HepG2 (cell line): ENCODE measurements at regions not wholly inside any gene's neighbourhood (a gene's known extent, or its start where the extent isn't known, plus 50 kb on each side); places are given as distances from the start of the nearest gene placed in this dataset.

Experiments used
- CENPX ChIP-seq: sonication (generic); formaldehyde crosslinking; IDR thresholded peaks from 2 replicates; pipeline ENCODE4 v1.9.0; 2021; ENCODE audit warnings: mild to moderate bottlenecking, missing genetic modification reagents, moderate library complexity
- GABPA ChIP-seq, 2 experiments: IDR thresholded peaks; 2 replicates each; pipeline ENCODE4 v1.6.1; 2011 to 2016; ENCODE audit warnings: low read depth in 2 of 2, low read length in 1 of 2, missing biosample characterization in 1 of 2, missing genetic modification characterization in 1 of 2
- RBFOX2 ChIP-seq: fragments of 200-400 bp; formaldehyde crosslinking; IDR thresholded peaks from 2 replicates; pipeline ENCODE4 v1.6.1; 2017; ENCODE audit warnings: low read depth, mild to moderate bottlenecking, low read length
- ZBTB43 ChIP-seq: sonication (generic); formaldehyde crosslinking; conservative IDR thresholded peaks from 2 replicates; pipeline ENCODE4 v1.4.0; 2020; ENCODE audit warnings: missing genetic modification reagents
- ZBTB7A ChIP-seq: sonication (generic); formaldehyde crosslinking; IDR thresholded peaks from 2 replicates; pipeline ENCODE4 v1.8.0; 2022; ENCODE audit warnings: mild to moderate bottlenecking, missing genetic modification reagents
- ZNF18 ChIP-seq: sonication (generic); formaldehyde crosslinking; IDR thresholded peaks from 2 replicates; pipeline ENCODE4 v1.8.0; 2022; ENCODE audit warnings: mild to moderate bottlenecking, missing genetic modification reagents; ENCODE audit not compliant: insufficient replicate concordance
- ZNF382 ChIP-seq: sonication (generic); formaldehyde crosslinking; IDR thresholded peaks from 2 replicates; pipeline ENCODE4 v1.5.0; 2020; ENCODE audit warnings: missing genetic modification reagents, mild to moderate bottlenecking, borderline replicate concordance

GRCh38 chr6:33962246-33963027, 158.6 kb upstream of the MLN start:
- TF ChIP-seq ZNF382 (CRISPR knock-in tag) (no peak), GABPA (IDR thresholded peaks at IDR 0.05; ENCODE audit: low read depth, low read length) (no peak), GABPA (CRISPR knock-in tag; IDR thresholded peaks at IDR 0.05; ENCODE audit: low read depth) (no peak), CENPX (CRISPR knock-in tag) (no peak), ZBTB7A (no peak), ZNF18 (CRISPR knock-in tag) (no peak), RBFOX2 (no peak), ZBTB43 (CRISPR knock-in tag) (no peak)
